Liver (tissue), 3 donors: ENCODE measurements at regions not wholly inside any gene's neighbourhood (a gene's known extent, or its start where the extent isn't known, plus 50 kb on each side); places are given as distances from the start of the nearest gene placed in this dataset.

Experiments
- ATF3 ChIP-seq: IDR thresholded peaks from 2 replicates; pipeline ENCODE4 v1.6.1; 2016; ENCODE audit warnings: antibody characterized with exemption
- CTCF ChIP-seq: fragments of 150-350 bp; IDR thresholded peaks from 2 replicates; pipeline ENCODE4 v1.5.1; 2017; ENCODE audit warnings: improper control_type of control experiment, low read depth, low read length; ENCODE audit not compliant: missing input control
- EGR1 ChIP-seq, 2 donors: IDR thresholded peaks; 2 replicates each; pipeline ENCODE4 v1.6.1; 2016 to 2018; ENCODE audit warnings: antibody characterized with exemption in 2 of 2, low read depth in 2 of 2
- FOXA2 ChIP-seq: IDR thresholded peaks from 2 replicates; pipeline ENCODE4 v1.6.1; 2016; ENCODE audit warnings: antibody characterized with exemption
- GABPA ChIP-seq, 2 donors: IDR thresholded peaks in 1 of 2; conservative IDR thresholded peaks in 1 of 2; 2 replicates each; pipeline ENCODE4 v1.6.1; 2016; ENCODE audit warnings: antibody characterized with exemption in 2 of 2, mild to moderate bottlenecking in 1 of 2, moderate library complexity in 1 of 2
- JUND ChIP-seq, 2 donors: IDR thresholded peaks; 2 replicates each; pipeline ENCODE4 v1.6.1; 2016; ENCODE audit warnings: antibody characterized with exemption in 2 of 2
- MAX ChIP-seq: IDR thresholded peaks from 2 replicates; pipeline ENCODE4 v1.6.1; 2016; ENCODE audit warnings: antibody characterized with exemption
- RAD21 ChIP-seq, 2 donors: IDR thresholded peaks; 2 replicates each; pipeline ENCODE4 v1.6.1; 2016; ENCODE audit warnings: antibody characterized with exemption in 2 of 2, mild to moderate bottlenecking in 2 of 2
- REST ChIP-seq: IDR thresholded peaks from 2 replicates; pipeline ENCODE4 v1.6.1; 2016; ENCODE audit warnings: antibody characterized with exemption, mild to moderate bottlenecking
- RXRA ChIP-seq, 2 donors: IDR thresholded peaks; 2 replicates each; pipeline ENCODE4 v1.6.1; 2017 to 2018; ENCODE audit warnings: antibody characterized with exemption in 2 of 2, mild to moderate bottlenecking in 1 of 2
- SP1 ChIP-seq: IDR thresholded peaks from 2 replicates; pipeline ENCODE4 v1.6.1; 2018; ENCODE audit warnings: antibody characterized with exemption, mild to moderate bottlenecking
- TAF1 ChIP-seq: conservative IDR thresholded peaks from 2 replicates; pipeline ENCODE4 v1.6.1; 2016; ENCODE audit warnings: antibody characterized with exemption, mild to moderate bottlenecking
- YY1 ChIP-seq: IDR thresholded peaks from 2 replicates; pipeline ENCODE4 v1.6.1; 2016; ENCODE audit warnings: antibody characterized with exemption, mild to moderate bottlenecking
- ZBTB33 ChIP-seq: IDR thresholded peaks from 2 replicates; pipeline ENCODE4 v1.6.1; 2016; ENCODE audit warnings: antibody characterized with exemption
- donor health status: healthy.
- donor health status: healthy.

GRCh38 chr12:89038831-89039512, 313.3 kb downstream of the DUSP6 start:
- no peak for TF ChIP-seq CTCF
- no peak for TF ChIP-seq GABPA (IDR thresholded peaks at IDR 0.05 in 1 of 2, conservative IDR thresholded peaks at IDR 0.05 in 1 of 2)
- TF ChIP-seq SP1: no peak
- no peak for TF ChIP-seq ATF3
- TF ChIP-seq MAX: no peak
- no peak for TF ChIP-seq TAF1
- TF ChIP-seq RAD21 (IDR thresholded peaks at IDR 0.05): no peak
- no peak for TF ChIP-seq YY1
- TF ChIP-seq FOXA2: no peak
- no peak for TF ChIP-seq REST
- TF ChIP-seq EGR1 (IDR thresholded peaks at IDR 0.05; ENCODE audit: low read depth in 2 of 2): no peak
- no peak for TF ChIP-seq RXRA (IDR thresholded peaks at IDR 0.05)
- no peak for TF ChIP-seq JUND (IDR thresholded peaks at IDR 0.05)
- TF ChIP-seq ZBTB33: no peak
